ENCODE measurements at regions not wholly inside any gene's neighbourhood (a gene's known extent, or its start where the extent isn't known, plus 50 kb on each side); places are given as distances from the start of the nearest gene placed in this dataset.

GRCh38 chr13:62094932-62095331 is 679.3 kb upstream of the PCDH20 start:
- H3K27ac ChIP-seq, result no peak overlapping the region
- TF ChIP-seq CTCF (IDR thresholded peaks at IDR 0.05) (no peak), ZFX (IDR thresholded peaks at IDR 0.05; ENCODE audit: borderline replicate concordance) (no peak)

- TF ChIP-seq CTCF (IDR thresholded peaks at IDR 0.05) (no peak), ZFX (IDR thresholded peaks at IDR 0.05; ENCODE audit: borderline replicate concordance) (no peak)
- H3K27ac ChIP-seq, result no peak overlapping the region
Observed at GRCh38 chr13:62093984-62094780, 678.5 kb upstream of the PCDH20 start.

GRCh38 chr13:62092949-62093348 is 677.3 kb upstream of the PCDH20 start:
- no peak overlapping the region for H3K27ac ChIP-seq

GRCh38 chr13:62092536-62092935 is 676.9 kb upstream of the PCDH20 start:
- H3K27ac ChIP-seq, result no peak overlapping the region
- no peak for TF ChIP-seq ZFX (IDR thresholded peaks at IDR 0.05; ENCODE audit: borderline replicate concordance)
- TF ChIP-seq CTCF (IDR thresholded peaks at IDR 0.05), result no peak

More at GRCh38 chr13:62092949-62093348, 677.3 kb upstream of the PCDH20 start:
- TF ChIP-seq CTCF (IDR thresholded peaks at IDR 0.05) (no peak), ZFX (IDR thresholded peaks at IDR 0.05; ENCODE audit: borderline replicate concordance) (no peak)

GRCh38 chr13:62088165-62088564 is 672.5 kb upstream of the PCDH20 start:
- no peak overlapping the region for H3K27ac ChIP-seq
- no peak for TF ChIP-seq ZFX (IDR thresholded peaks at IDR 0.05; ENCODE audit: borderline replicate concordance)
- TF ChIP-seq CTCF (IDR thresholded peaks at IDR 0.05), result no peak

GRCh38 chr13:62087124-62087523 is 671.5 kb upstream of the PCDH20 start:
- no peak for TF ChIP-seq CTCF (IDR thresholded peaks at IDR 0.05)
- no peak for TF ChIP-seq ZFX (IDR thresholded peaks at IDR 0.05; ENCODE audit: borderline replicate concordance)
- no peak overlapping the region for H3K27ac ChIP-seq

All from 22Rv1 (cell line).